ENCODE measurements at regions not wholly inside any gene's neighbourhood (a gene's known extent, or its start where the extent isn't known, plus 50 kb on each side); places are given as distances from the start of the nearest gene placed in this dataset.

DNA sequence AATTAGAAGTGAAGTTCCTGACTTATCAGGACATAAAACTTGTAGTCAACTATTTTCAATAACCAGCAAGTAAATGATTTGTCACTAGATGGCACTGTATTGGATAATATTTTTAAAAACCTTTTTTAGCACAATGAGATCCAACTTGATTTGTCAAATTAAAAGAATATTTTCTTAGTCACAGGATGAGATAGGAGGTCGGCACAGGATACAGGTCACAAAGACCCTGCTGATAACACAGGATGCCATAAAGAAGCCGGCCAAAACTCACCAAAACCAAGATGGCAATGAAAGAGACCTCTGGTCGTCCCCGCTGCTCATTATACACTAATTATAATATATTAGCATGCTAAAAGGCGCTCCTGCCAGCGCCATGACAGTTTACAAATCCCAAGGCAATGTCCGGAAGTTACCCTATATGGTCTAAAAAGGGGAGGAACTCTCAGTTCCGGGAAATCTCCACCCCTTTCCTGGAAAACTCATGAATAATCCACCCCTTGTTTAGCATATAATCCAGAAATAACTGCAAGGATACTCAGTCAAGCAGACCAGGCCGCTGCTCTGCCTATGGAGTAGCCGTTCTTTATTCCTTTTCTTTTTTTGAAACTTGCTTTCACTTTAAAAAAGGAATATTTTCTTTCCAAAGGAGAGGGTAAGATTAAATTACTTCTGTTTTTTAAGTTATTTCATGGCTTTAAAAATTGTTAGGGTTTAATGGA, 255.7 kb upstream of the MKLN1 start:
- ChIA-PET POLR2A (no interaction called here), CTCF (interaction anchor here (1.0 to 2.5 kb wide), 5 partner anchors 9 to 352 kb away, joined by 3 to 10 read pairs (median 5); no protein-coding TSS in a partner anchor)
- Histone ChIP-seq H3K4me3 (ENCODE audit: control insufficient read depth in 1 of 7, extremely low read depth in 1 of 7, insufficient read depth in 4 of 7, low read depth in 2 of 7, low read length in 6 of 7) (no peak overlapping the region), H3K27ac (ENCODE audit: insufficient read depth in 1 of 2, low read depth in 1 of 2, low read length in 2 of 2, poor library complexity in 1 of 2, severe bottlenecking in 2 of 2) (peak overlapping the region in 1 of 2 experiments; percentile 58), H3K4me1 (ENCODE audit: control extremely low read depth in 1 of 4, control insufficient read depth in 4 of 4, insufficient read depth in 4 of 4, low read length in 3 of 4) (peaks cover 0 to 25% (median 15%) of the 10 kb centered on the region in 4 experiments), H3K36me3 (ENCODE audit: control insufficient read depth in 4 of 4, insufficient read depth in 4 of 4, low read length in 3 of 4) (peaks cover 0 to 9% (median 7%) of the 10 kb centered on the region in 4 experiments), H3K27me3 (replicated peaks in 2 of 5; ENCODE audit: control insufficient read depth in 4 of 5, insufficient read depth in 5 of 5, low read length in 4 of 5) (no peaks in the 10 kb centered on the region), H3K9me3 (ENCODE audit: control extremely low read depth in 1 of 5, control insufficient read depth in 4 of 5, insufficient read depth in 2 of 5, low read depth in 1 of 5, low read length in 4 of 5) (no peaks in the 10 kb centered on the region)
- WGBS (ENCODE audit: insufficient coverage): 63% methylated on average over 3 of the region's 10 CpGs
- peak in 2 of 3 donors; percentile 61 to 62 for DNase-seq

DNA sequence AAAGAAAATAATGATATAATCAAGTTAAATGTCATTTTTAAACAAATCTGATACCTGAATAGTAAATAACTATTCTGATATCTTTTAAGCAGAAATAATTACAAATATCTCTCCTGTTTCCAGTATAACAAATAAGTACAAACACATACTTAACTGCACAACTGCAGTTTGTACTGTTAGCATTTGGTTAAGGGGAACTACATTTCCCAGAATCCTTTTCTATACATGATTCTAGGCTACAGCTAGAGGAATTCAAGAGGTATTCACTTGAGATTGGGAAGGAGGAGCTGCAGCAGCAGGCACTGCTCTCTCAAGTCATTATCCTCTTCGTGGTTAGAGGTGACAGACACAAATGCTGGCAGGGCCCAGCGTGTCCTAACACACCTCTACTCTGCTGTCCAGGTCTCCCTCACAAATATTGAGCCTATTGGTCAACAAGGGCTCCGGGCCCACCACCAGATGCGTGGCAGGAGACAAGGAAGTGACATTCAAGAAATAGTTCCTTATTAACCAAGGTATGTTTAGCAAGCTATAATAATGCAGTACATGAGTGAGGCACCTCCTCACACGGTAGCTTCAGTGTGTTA, 255.1 kb upstream of the MKLN1 start:
- Histone ChIP-seq H3K9me3 (ENCODE audit: control extremely low read depth in 1 of 5, control insufficient read depth in 4 of 5, insufficient read depth in 2 of 5, low read depth in 1 of 5, low read length in 4 of 5) (no peaks in the 10 kb centered on the region), H3K27me3 (replicated peaks in 2 of 5; ENCODE audit: control insufficient read depth in 4 of 5, insufficient read depth in 5 of 5, low read length in 4 of 5) (no peaks in the 10 kb centered on the region), H3K36me3 (ENCODE audit: control insufficient read depth in 4 of 4, insufficient read depth in 4 of 4, low read length in 3 of 4) (peaks cover 0 to 9% (median 7%) of the 10 kb centered on the region in 4 experiments), H3K4me3 (ENCODE audit: control insufficient read depth in 1 of 7, extremely low read depth in 1 of 7, insufficient read depth in 4 of 7, low read depth in 2 of 7, low read length in 6 of 7) (no peak overlapping the region), H3K4me1 (ENCODE audit: control extremely low read depth in 1 of 4, control insufficient read depth in 4 of 4, insufficient read depth in 4 of 4, low read length in 3 of 4) (peaks cover 0 to 22% (median 14%) of the 10 kb centered on the region in 4 experiments), H3K27ac (ENCODE audit: insufficient read depth in 1 of 2, low read depth in 1 of 2, low read length in 2 of 2, poor library complexity in 1 of 2, severe bottlenecking in 2 of 2) (peak overlapping the region in 1 of 2 experiments; percentile 58)
- DNase-seq: peak in 2 of 3 donors; percentile 52 to 69
- CTCF ChIA-PET: interaction anchor here (0.7 to 2.5 kb wide), 6 partner anchors 10 to 352 kb away, joined by 3 to 10 read pairs (median 4); no protein-coding TSS in a partner anchor
- 83% methylated on average over 2 of the region's 5 CpGs for WGBS (ENCODE audit: insufficient coverage)
- POLR2A ChIA-PET: no interaction called here

DNA sequence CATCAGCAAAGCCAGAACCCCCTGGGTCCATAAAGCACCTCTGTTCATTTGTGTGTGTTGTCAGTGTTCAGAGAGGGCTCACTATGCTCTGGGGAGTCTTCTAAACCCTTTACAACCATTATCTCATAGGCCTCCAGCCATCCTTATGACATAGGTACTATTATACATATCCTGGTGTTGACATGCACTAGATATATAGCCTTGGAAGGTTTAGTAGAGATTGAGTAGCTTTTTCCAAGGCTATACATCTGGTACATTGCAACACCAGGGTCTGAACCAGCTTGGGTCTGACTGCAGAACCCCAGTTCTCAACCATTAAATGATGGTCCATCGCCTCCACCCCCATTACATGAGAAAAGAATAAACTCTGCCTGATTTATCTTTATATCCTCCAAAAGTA, 253.6 kb upstream of the MKLN1 start:
- Histone ChIP-seq H3K4me1 (ENCODE audit: control extremely low read depth in 1 of 4, control insufficient read depth in 4 of 4, insufficient read depth in 4 of 4, low read length in 3 of 4) (peaks cover 0 to 20% (median 13%) of the 10 kb centered on the region in 4 experiments), H3K4me3 (ENCODE audit: control insufficient read depth in 1 of 7, extremely low read depth in 1 of 7, insufficient read depth in 4 of 7, low read depth in 2 of 7, low read length in 6 of 7) (no peak overlapping the region), H3K9me3 (ENCODE audit: control extremely low read depth in 1 of 5, control insufficient read depth in 4 of 5, insufficient read depth in 2 of 5, low read depth in 1 of 5, low read length in 4 of 5) (no peaks in the 10 kb centered on the region), H3K27me3 (replicated peaks in 2 of 5; ENCODE audit: control insufficient read depth in 4 of 5, insufficient read depth in 5 of 5, low read length in 4 of 5) (no peaks in the 10 kb centered on the region), H3K27ac (ENCODE audit: insufficient read depth in 1 of 2, low read depth in 1 of 2, low read length in 2 of 2, poor library complexity in 1 of 2, severe bottlenecking in 2 of 2) (no peak overlapping the region), H3K36me3 (ENCODE audit: control insufficient read depth in 4 of 4, insufficient read depth in 4 of 4, low read length in 3 of 4) (peaks cover 4 to 12% (median 11%) of the 10 kb centered on the region in 4 experiments)
- CTCF ChIA-PET: no interaction called here
- WGBS (ENCODE audit: insufficient coverage): no CpG with 5 or more reads among the region's 1 CpG
- POLR2A ChIA-PET: no interaction called here
- no peak for DNase-seq

DNA sequence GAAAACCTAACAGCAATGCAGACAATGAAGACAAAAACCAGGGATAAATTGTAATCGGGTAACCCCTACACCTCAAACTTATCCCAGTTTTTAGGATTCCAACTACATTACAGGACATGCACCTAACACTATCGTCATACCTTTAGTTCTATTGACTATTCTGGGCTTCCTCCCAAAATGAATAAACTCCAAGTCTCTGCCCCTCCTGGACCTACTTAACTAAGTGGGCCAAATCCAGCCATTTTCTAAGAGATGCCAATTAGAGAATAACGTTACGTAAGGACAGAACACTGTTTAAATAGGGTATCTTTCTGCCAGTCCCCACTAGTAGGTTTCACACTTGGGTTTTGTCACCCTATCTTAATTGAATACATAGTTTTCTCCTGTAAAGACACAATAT, 253.1 kb upstream of the MKLN1 start:
- CTCF ChIA-PET: no interaction called here
- POLR2A ChIA-PET: no interaction called here

DNA sequence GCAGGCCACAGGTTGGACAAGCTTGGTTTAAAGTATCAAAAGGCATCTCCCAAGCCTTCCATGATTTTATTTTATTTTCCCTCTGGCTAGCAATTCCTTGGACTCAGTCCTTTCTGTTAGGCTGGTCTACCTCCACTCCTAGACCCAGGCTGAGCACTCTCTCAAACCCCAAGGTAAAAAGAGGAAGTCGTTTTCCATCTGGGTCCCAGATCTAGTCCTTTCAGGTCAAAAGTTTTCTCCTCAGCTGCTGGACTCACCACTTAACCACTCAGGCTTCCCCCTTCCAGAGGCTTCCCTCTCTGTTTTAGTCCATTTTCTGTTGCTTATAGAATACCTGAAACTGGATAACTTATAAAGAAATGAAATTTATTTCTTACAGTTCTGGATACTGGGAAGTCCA, 252.3 kb upstream of the MKLN1 start:
- H3K9me3 ChIP-seq (ENCODE audit: control extremely low read depth in 1 of 5, control insufficient read depth in 4 of 5, insufficient read depth in 2 of 5, low read depth in 1 of 5, low read length in 4 of 5): no peaks in the 10 kb centered on the region
- peaks cover 0 to 14% (median 11%) of the 10 kb centered on the region in 4 experiments for H3K4me1 ChIP-seq (ENCODE audit: control extremely low read depth in 1 of 4, control insufficient read depth in 4 of 4, insufficient read depth in 4 of 4, low read length in 3 of 4)
- WGBS (ENCODE audit: insufficient coverage): no CpG with 5 or more reads among the region's 1 CpG
- no peak overlapping the region for H3K4me3 ChIP-seq (ENCODE audit: control insufficient read depth in 1 of 7, extremely low read depth in 1 of 7, insufficient read depth in 4 of 7, low read depth in 2 of 7, low read length in 6 of 7)
- H3K27me3 ChIP-seq (replicated peaks in 2 of 5; ENCODE audit: control insufficient read depth in 4 of 5, insufficient read depth in 5 of 5, low read length in 4 of 5): no peaks in the 10 kb centered on the region
- peak in 2 of 3 donors; percentile 28 to 39 for DNase-seq
- H3K27ac ChIP-seq (ENCODE audit: insufficient read depth in 1 of 2, low read depth in 1 of 2, low read length in 2 of 2, poor library complexity in 1 of 2, severe bottlenecking in 2 of 2): no peak overlapping the region
- peaks cover 9 to 20% (median 16%) of the 10 kb centered on the region in 4 experiments for H3K36me3 ChIP-seq (ENCODE audit: control insufficient read depth in 4 of 4, insufficient read depth in 4 of 4, low read length in 3 of 4)
- POLR2A ChIA-PET: no interaction called here
- CTCF ChIA-PET: interaction anchor here (1.3 to 1.4 kb wide), 2 partner anchors 11 to 14 kb away, joined by 4 to 6 read pairs; no protein-coding TSS in a partner anchor

More for the DNA sequence above, 253.1 kb upstream of the MKLN1 start:
- Histone ChIP-seq H3K36me3 (ENCODE audit: control insufficient read depth in 4 of 4, insufficient read depth in 4 of 4, low read length in 3 of 4) (peaks cover 9 to 17% (median 12%) of the 10 kb centered on the region in 4 experiments), H3K4me1 (ENCODE audit: control extremely low read depth in 1 of 4, control insufficient read depth in 4 of 4, insufficient read depth in 4 of 4, low read length in 3 of 4) (peaks cover 0 to 15% (median 11%) of the 10 kb centered on the region in 4 experiments), H3K4me3 (ENCODE audit: control insufficient read depth in 1 of 7, extremely low read depth in 1 of 7, insufficient read depth in 4 of 7, low read depth in 2 of 7, low read length in 6 of 7) (no peak overlapping the region), H3K27me3 (replicated peaks in 2 of 5; ENCODE audit: control insufficient read depth in 4 of 5, insufficient read depth in 5 of 5, low read length in 4 of 5) (no peaks in the 10 kb centered on the region), H3K27ac (ENCODE audit: insufficient read depth in 1 of 2, low read depth in 1 of 2, low read length in 2 of 2, poor library complexity in 1 of 2, severe bottlenecking in 2 of 2) (no peak overlapping the region), H3K9me3 (ENCODE audit: control extremely low read depth in 1 of 5, control insufficient read depth in 4 of 5, insufficient read depth in 2 of 5, low read depth in 1 of 5, low read length in 4 of 5) (no peaks in the 10 kb centered on the region)
- 97% methylated on average over 4 of the region's 4 CpGs for WGBS (ENCODE audit: insufficient coverage)
- DNase-seq: no peak

DNA sequence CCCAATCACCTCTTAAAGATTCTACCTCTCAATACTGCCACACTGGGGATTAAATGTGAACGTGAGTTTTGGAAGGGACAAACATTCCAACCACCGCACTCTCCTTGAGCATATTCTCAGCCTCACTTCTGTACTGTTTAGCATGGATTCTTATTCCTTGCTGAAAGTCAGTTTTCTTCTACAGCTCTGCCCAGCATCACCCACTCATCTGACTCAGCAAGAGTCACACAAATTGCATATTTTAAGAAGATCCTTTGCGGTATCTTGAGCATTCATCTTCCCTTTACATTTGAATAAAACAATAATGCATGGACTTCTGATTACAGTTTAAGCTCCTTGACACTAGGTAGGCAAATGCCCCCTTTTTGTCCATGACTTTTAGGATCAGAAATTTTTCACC, 251.6 kb upstream of the MKLN1 start:
- ChIA-PET POLR2A (no interaction called here), CTCF (interaction anchor here (1.3 to 1.4 kb wide), 2 partner anchors 10 to 14 kb away, joined by 4 to 6 read pairs; no protein-coding TSS in a partner anchor)
- WGBS (ENCODE audit: insufficient coverage): 93% methylated on average over 3 of the region's 3 CpGs
- no peak for DNase-seq
- Histone ChIP-seq H3K36me3 (ENCODE audit: control insufficient read depth in 4 of 4, insufficient read depth in 4 of 4, low read length in 3 of 4) (peaks cover 9 to 20% (median 17%) of the 10 kb centered on the region in 4 experiments), H3K9me3 (ENCODE audit: control extremely low read depth in 1 of 5, control insufficient read depth in 4 of 5, insufficient read depth in 2 of 5, low read depth in 1 of 5, low read length in 4 of 5) (no peaks in the 10 kb centered on the region), H3K4me1 (ENCODE audit: control extremely low read depth in 1 of 4, control insufficient read depth in 4 of 4, insufficient read depth in 4 of 4, low read length in 3 of 4) (peaks cover 0 to 14% (median 11%) of the 10 kb centered on the region in 4 experiments), H3K27ac (ENCODE audit: insufficient read depth in 1 of 2, low read depth in 1 of 2, low read length in 2 of 2, poor library complexity in 1 of 2, severe bottlenecking in 2 of 2) (no peak overlapping the region), H3K27me3 (replicated peaks in 2 of 5; ENCODE audit: control insufficient read depth in 4 of 5, insufficient read depth in 5 of 5, low read length in 4 of 5) (no peaks in the 10 kb centered on the region), H3K4me3 (ENCODE audit: control insufficient read depth in 1 of 7, extremely low read depth in 1 of 7, insufficient read depth in 4 of 7, low read depth in 2 of 7, low read length in 6 of 7) (no peak overlapping the region)

DNA sequence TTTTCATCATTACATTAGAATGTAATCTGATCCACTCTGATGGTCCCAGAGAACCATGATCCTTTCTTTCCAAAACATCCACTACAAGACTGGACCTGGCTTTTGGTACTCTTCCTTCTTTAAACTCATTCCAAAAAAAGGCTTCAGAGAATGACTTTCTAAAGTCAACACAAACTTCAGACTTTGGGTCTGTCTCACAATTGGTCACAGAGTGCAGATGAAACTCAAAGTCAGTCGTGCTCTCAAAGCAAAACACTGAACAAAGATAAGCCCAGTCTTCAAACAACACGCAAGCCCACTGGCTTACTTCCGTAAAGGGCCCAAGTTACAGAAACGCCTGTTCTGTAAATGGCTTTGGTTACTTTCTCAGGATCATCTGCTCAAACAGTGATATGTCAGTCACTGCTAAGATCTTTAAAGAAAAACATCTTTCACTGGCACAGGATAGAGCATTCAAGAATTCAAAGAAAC, 250.9 kb upstream of the MKLN1 start:
- POLR2A ChIA-PET: no interaction called here

More for the DNA sequence above, 250.9 kb upstream of the MKLN1 start:
- Histone ChIP-seq H3K27ac (ENCODE audit: insufficient read depth in 1 of 2, low read depth in 1 of 2, low read length in 2 of 2, poor library complexity in 1 of 2, severe bottlenecking in 2 of 2) (no peak overlapping the region), H3K4me3 (ENCODE audit: control insufficient read depth in 1 of 7, extremely low read depth in 1 of 7, insufficient read depth in 4 of 7, low read depth in 2 of 7, low read length in 6 of 7) (no peak overlapping the region), H3K9me3 (ENCODE audit: control extremely low read depth in 1 of 5, control insufficient read depth in 4 of 5, insufficient read depth in 2 of 5, low read depth in 1 of 5, low read length in 4 of 5) (no peaks in the 10 kb centered on the region), H3K27me3 (replicated peaks in 2 of 5; ENCODE audit: control insufficient read depth in 4 of 5, insufficient read depth in 5 of 5, low read length in 4 of 5) (no peaks in the 10 kb centered on the region), H3K4me1 (ENCODE audit: control extremely low read depth in 1 of 4, control insufficient read depth in 4 of 4, insufficient read depth in 4 of 4, low read length in 3 of 4) (peaks cover 0 to 14% (median 11%) of the 10 kb centered on the region in 4 experiments), H3K36me3 (ENCODE audit: control insufficient read depth in 4 of 4, insufficient read depth in 4 of 4, low read length in 3 of 4) (peaks cover 9 to 20% (median 17%) of the 10 kb centered on the region in 4 experiments)
- 98% methylated on average over 3 of the region's 4 CpGs for WGBS (ENCODE audit: insufficient coverage)
- CTCF ChIA-PET: interaction anchor here (1.3 to 1.4 kb wide), 2 partner anchors 10 to 15 kb away, joined by 4 to 6 read pairs; no protein-coding TSS in a partner anchor
- no peak for DNase-seq
